ENCODE measurements at regions not wholly inside any gene's neighbourhood (a gene's known extent, or its start where the extent isn't known, plus 50 kb on each side); places are given as distances from the start of the nearest gene placed in this dataset.

GRCh38 chr10:53402594-53402993 is 630.0 kb upstream of the MBL2 start:
- Mint-ChIP-seq H3K27ac (no peak overlapping the region), H3K4me1 (no peaks in the 10 kb centered on the region), H3K4me3 (no peak overlapping the region), H3K27me3 (no peaks in the 10 kb centered on the region), H3K9me3 (ENCODE audit: insufficient read depth) (peaks cover 2% of the 10 kb centered on the region)
- intact Hi-C loops (cut with micrococcal nuclease) = no loop called here
- TF ChIP-seq CTCF (IDR thresholded peaks at IDR 0.05) (no peak), EZH2 (IDR thresholded peaks at IDR 0.05; ENCODE audit: borderline replicate concordance, insufficient read depth, low read depth, low read length, poor library complexity, severe bottlenecking) (no peak)
- CTCF ChIA-PET = no interaction called here
- Histone ChIP-seq H3K79me2 (ENCODE audit: control insufficient read depth, insufficient read depth, low read length) (no peaks in the 10 kb centered on the region), H3K36me3 (replicated peaks in 1 of 2; ENCODE audit: control extremely low read depth in 1 of 2, control insufficient read depth in 1 of 2, extremely low read depth in 1 of 2, insufficient read depth in 2 of 2, low read length in 1 of 2) (no peaks in the 10 kb centered on the region), H2AFZ (ENCODE audit: insufficient read depth, low read depth, low read length, poor library complexity, severe bottlenecking) (no peak overlapping the region), H3K4me3 (ENCODE audit: control extremely low read depth in 1 of 5, extremely low read depth in 1 of 5, insufficient read depth in 1 of 5, low read depth in 2 of 5, low read length in 4 of 5) (no peak overlapping the region), H4K20me1 (ENCODE audit: control insufficient read depth, insufficient read depth, low read length, poor library complexity, severe bottlenecking) (no peaks in the 10 kb centered on the region), H3K9me3 (ENCODE audit: control extremely low read depth in 1 of 3, control insufficient read depth in 2 of 3, insufficient read depth in 1 of 3, low read length in 2 of 3) (peaks cover 0 to 6% (median 1%) of the 10 kb centered on the region in 3 donors), H3K4me1 (ENCODE audit: control insufficient read depth in 2 of 2, insufficient read depth in 2 of 2, low read length in 2 of 2) (no peaks in the 10 kb centered on the region), H3K9ac (ENCODE audit: low read length) (no peak overlapping the region), H3K27me3 (replicated peaks in 1 of 4; ENCODE audit: control extremely low read depth in 1 of 4, control insufficient read depth in 3 of 4, insufficient read depth in 4 of 4, low read length in 3 of 4) (no peaks in the 10 kb centered on the region), H3K4me2 (replicated peaks; ENCODE audit: low read depth, low read length, poor library complexity, severe bottlenecking) (no peak overlapping the region), H3K27ac (ENCODE audit: low read length in 2 of 2) (no peak overlapping the region)
- DNase-seq = no peak
- ATAC-seq (ENCODE audit: low read depth) = no peak
- 89% methylated on average over 1 of the region's 3 CpGs for WGBS (ENCODE audit: insufficient coverage)
- POLR2A ChIA-PET = no interaction called here

- Histone ChIP-seq H3K27ac (ENCODE audit: low read length in 2 of 2) (no peak overlapping the region), H3K27me3 (replicated peaks in 1 of 4; ENCODE audit: control extremely low read depth in 1 of 4, control insufficient read depth in 3 of 4, insufficient read depth in 4 of 4, low read length in 3 of 4) (no peaks in the 10 kb centered on the region), H3K79me2 (ENCODE audit: control insufficient read depth, insufficient read depth, low read length) (no peaks in the 10 kb centered on the region), H4K20me1 (ENCODE audit: control insufficient read depth, insufficient read depth, low read length, poor library complexity, severe bottlenecking) (no peaks in the 10 kb centered on the region), H2AFZ (ENCODE audit: insufficient read depth, low read depth, low read length, poor library complexity, severe bottlenecking) (no peak overlapping the region), H3K9ac (ENCODE audit: low read length) (no peak overlapping the region), H3K4me1 (ENCODE audit: control insufficient read depth in 2 of 2, insufficient read depth in 2 of 2, low read length in 2 of 2) (no peaks in the 10 kb centered on the region), H3K9me3 (ENCODE audit: control extremely low read depth in 1 of 3, control insufficient read depth in 2 of 3, insufficient read depth in 1 of 3, low read length in 2 of 3) (peaks cover 0 to 9% (median 1%) of the 10 kb centered on the region in 3 donors), H3K36me3 (replicated peaks in 1 of 2; ENCODE audit: control extremely low read depth in 1 of 2, control insufficient read depth in 1 of 2, extremely low read depth in 1 of 2, insufficient read depth in 2 of 2, low read length in 1 of 2) (no peaks in the 10 kb centered on the region), H3K4me3 (ENCODE audit: control extremely low read depth in 1 of 5, extremely low read depth in 1 of 5, insufficient read depth in 1 of 5, low read depth in 2 of 5, low read length in 4 of 5) (no peak overlapping the region), H3K4me2 (replicated peaks; ENCODE audit: low read depth, low read length, poor library complexity, severe bottlenecking) (no peak overlapping the region)
- ChIA-PET POLR2A (no interaction called here), CTCF (no interaction called here)
- DNase-seq = no peak
- Mint-ChIP-seq H3K4me1 (no peaks in the 10 kb centered on the region), H3K9me3 (ENCODE audit: insufficient read depth) (peaks cover 2% of the 10 kb centered on the region), H3K4me3 (no peak overlapping the region), H3K27ac (no peak overlapping the region), H3K27me3 (no peaks in the 10 kb centered on the region)
- intact Hi-C loops (cut with micrococcal nuclease) = no loop called here
- TF ChIP-seq EZH2 (IDR thresholded peaks at IDR 0.05; ENCODE audit: borderline replicate concordance, insufficient read depth, low read depth, low read length, poor library complexity, severe bottlenecking) (no peak), CTCF (IDR thresholded peaks at IDR 0.05) (no peak)
- ATAC-seq (ENCODE audit: low read depth) = no peak
These were observed 629.0 kb upstream of the MBL2 start for GRCh38 chr10:53401536-53401935.

Data from B cell (primary cell).